GM18511 (cell line): ENCODE measurements at regions not wholly inside any gene's neighbourhood (a gene's known extent, or its start where the extent isn't known, plus 50 kb on each side); places are given as distances from the start of the nearest gene placed in this dataset.

Source experiments
- ATAC-seq: cut with Tn5 transposase; IDR thresholded peaks from one replicate; pipeline ENCODE4 v1.9.1; 2021; ENCODE audit warnings: mild to moderate bottlenecking, moderate library complexity; ENCODE audit not compliant: unreplicated experiment

DNA sequence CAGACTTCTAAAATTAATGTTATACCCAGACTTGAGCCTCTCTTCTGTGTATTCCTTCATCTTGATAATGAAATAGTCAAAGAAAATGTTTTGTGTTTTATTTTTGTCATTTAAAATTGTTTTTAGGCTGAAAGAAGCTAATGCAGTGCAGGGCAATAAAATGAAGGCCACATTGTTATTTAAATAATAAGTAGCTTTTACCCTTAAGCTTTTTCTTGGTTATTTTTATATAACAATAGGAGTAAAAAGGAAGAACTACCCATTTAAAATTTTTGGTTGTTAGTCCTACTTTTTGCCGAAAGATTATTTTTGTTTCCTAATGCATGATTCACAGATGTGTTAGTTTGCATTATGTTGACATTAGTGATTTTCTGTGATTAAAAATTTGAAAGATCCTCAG is 181.0 kb upstream of the MEOX2 start:
- no peak for ATAC-seq

DNA sequence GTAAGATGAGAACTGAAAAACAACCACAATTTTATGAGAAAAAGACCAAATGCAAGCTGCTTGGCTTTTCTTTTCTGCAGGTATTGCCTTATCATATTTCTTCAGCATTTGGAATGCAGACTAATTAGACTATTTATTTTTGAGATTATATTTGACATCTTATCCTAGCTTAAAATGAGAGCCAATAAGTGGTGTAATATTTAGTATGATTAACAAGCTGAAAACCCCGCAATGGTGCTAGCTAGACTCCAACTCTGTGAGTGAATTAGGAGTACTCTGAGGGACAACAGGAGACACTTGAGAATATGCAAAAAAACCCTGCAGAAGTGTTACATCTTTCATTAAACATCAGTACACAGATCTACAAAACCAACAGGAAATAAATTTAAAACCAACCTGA is 180.3 kb upstream of the MEOX2 start:
- no peak for ATAC-seq

DNA sequence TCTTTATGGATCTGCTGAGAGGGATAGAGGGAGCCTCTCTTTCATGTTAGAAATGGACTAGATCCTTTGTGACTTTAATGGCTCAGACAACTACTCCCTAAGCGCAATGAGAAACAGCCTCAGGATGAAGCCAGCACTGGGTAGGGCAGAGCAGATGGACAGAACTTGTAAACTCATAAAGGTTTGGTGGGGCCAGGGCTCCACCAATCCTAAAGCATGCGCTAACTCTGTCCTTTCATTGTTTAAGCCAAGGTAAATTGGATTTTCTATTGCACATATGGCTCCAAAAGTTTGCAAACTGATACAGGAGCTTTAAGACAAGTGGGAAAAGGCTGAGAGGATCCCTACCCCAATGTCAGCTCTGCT is 178.1 kb upstream of the MEOX2 start:
- no peak for ATAC-seq

DNA sequence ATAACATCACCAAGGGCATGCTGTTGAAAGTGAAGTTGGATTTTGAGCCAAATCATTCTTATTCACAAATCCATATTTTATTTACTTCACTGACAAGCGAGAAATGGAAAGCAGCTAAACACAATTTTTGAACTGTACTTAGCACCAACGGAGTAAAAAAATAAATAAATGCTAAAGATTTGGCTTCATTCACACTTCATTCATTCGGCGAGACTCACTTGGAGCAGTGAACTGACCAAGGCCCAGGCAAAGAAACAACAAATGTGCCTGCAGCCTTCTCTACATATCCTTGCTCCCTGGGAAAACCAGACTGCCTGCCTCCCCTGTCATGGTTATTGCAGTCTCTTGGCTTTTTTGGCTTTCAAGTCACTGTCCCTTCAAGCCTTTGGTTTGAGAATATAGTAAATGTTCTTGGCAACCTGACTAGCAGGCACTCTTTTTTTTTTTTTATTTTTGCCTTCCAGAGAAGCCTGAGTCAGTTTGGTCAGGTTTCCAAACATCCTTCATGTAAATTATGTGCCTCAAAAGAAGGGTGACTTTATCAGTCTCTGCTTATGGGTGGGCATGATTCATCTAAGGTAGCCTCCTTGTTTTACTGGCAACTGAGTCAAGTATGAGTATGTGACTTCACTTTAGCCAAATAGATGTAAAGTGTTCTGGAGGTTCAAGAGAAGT is 177.6 kb upstream of the MEOX2 start:
- ATAC-seq, result no peak

DNA sequence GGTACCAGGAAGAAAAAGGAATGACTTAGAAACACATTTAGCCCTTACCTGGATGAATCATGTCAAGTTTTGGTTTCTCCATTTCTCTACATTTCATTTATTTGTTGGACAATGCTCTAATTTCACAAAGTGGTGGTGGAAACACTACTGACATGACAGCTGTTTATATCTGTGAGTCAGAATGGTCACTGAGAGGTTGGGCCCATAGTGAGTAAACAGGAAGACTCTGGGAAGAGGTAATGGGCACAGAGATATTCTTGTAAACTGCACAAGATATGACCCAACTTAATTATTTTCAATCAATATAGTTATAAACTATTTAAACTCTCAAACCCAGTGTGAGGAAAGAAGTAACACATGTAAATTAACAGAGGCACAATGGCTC is 176.3 kb upstream of the MEOX2 start:
- ATAC-seq, result no peak

DNA sequence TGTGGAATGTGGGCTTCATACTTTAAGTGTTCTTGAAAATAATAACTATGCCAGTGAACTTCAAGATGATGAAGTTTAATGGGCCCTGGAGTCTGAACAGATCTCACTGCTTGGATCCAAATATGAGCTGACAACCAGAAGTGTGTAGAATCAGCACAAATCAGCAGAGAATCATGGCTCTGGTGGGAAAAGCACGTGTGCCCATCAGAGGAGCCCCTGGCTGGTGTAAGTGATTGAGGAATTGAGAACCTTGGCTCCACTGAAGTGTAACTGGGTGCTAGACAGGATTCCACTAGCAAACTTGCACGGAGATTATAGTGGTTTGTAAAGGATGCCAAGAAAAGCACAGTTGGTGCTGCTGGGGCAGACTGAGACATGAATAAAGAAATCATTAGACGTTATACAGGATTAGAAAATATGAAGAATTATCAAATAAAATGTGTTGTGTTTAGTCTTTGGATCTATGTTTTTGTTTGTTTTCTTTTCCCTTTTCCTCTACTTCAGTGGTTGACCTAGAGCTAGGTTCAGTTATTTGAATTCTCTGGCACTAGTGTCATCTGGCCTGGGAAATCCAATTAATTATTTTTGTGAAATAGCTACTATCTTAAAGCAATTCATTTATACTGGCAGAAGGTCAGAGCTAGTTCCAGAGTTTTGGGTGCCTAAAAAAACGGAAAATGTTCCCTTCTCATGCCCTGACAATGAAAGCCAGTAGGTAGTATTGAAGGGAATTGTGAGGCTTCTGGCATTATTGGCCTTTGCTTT is 175.7 kb upstream of the MEOX2 start:
- ATAC-seq, result no peak

DNA sequence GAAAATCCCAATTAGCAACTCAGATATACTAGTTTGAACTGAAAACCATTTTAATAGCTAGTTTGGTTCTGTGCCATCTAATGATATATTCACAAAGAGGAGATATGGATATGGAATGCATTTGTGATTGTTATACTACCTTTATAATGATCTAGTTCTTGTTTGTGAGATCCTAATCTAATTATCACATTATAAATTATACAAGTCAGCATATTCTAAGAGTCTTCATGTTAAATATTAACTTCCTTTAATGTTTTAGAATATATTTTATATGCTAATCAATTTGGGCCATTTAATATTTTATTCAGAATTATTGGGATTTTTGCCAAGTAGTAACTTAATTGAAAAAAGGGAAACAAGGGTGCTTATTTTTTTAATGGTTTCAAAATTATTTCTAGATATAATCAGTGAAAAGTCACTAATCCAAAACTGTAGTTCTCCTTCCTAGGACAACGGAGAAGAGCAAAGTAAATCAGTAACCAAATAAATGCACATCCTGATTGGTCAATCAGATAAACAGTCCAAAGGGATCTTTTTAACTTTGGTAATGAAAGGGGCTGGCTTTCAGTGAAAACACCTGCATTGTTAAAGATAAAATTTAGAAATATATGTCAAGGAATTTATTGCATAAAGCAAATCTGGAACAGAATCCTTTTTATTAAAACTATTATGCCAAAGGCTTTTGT is 173.9 kb upstream of the MEOX2 start:
- no peak for ATAC-seq

DNA sequence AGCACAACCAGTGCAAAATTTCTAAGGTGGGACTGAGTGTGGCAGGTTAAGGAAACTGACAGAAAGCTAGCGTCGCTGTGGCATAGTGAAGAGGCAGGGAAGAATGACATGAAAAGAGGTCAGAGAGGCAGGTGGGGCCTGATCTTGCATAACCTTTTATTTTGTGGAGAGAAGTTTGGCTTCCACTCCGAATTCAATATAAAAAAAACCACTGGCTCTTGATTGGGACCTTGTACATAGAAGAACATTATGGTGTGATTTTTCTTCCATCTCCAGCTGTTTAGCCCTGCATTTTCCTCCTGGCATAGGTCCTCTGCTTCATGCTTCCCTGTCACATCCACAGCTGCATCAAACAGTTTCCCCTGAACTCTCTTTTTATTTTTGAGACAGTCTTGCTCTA is 170.5 kb upstream of the MEOX2 start:
- ATAC-seq, result no peak

DNA sequence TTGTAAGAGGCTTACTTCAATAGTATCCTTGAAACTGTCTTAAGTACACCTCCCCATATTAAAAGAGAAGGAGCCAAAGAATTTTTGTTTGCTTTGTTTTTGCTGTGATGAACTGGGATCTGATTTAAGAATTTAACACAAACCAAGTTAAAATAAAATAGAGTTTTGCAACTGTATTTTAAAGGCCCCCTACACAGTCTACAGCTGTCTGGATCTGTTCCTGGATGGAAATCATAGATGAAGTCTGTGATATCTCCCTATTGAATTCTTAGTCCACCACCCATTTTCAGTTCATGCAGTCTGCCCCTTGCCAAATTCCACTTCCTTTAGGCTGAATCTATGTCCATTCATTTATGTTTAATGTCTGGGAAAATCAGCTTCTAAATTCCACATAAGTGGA is 169.8 kb upstream of the MEOX2 start:
- no peak for ATAC-seq

DNA sequence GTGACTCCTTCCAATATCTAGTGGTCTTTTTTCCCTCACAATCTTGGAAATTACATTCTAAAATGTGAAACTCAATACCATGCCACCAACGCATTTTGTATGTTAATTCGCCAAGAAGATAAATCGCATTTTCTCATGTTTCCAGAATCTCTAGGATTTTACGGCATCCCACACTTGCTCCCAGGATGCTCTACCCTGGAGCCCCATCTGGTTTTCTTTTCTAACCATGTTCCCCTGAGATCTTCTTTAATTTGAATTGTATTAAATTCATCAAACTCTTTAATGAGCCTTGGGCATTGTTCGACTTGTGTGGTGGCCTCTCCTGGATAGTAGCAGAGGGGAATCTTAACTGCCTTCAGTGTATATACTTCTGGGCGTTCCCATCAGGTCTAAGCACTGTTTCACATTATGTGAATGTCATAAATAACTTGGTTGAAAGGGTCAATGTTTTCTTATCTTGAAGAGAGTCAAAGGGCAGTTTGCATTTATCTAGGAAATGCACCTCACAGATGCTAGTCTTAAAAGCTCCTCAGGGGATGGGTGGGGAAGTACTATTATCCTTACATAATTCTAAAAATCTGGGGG is 169.1 kb upstream of the MEOX2 start:
- no peak for ATAC-seq

DNA sequence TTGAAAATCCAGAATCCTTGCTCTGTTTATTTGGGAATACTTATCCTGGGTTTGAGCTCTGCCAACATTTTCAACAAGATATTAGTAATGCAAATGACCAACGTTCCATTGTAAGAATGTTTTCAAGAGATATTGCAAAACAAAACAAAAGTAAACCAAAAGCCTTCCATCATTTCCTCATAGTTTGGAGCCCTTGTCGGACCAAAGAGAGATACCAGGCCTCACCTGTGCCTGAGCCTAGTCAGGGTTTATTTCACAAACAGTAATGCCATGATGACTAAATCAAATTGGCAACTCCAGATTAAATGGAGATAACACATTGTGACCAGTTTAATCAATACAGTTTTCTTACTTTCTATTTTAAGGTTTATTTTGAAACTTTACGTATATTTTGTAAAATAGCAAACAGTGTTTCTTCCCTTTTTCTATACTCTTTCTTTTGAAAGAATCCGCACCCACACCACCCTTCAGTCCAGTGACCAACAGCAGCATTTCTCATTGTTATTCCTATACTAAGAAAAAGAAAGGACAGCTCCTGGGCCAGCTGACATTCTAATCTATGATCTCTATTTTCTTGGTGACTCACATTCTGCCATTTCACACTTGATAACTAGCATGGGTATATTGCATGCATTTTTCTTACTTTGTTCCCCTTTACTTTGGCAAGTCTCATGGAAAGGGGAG is 168.5 kb upstream of the MEOX2 start:
- no peak for ATAC-seq

DNA sequence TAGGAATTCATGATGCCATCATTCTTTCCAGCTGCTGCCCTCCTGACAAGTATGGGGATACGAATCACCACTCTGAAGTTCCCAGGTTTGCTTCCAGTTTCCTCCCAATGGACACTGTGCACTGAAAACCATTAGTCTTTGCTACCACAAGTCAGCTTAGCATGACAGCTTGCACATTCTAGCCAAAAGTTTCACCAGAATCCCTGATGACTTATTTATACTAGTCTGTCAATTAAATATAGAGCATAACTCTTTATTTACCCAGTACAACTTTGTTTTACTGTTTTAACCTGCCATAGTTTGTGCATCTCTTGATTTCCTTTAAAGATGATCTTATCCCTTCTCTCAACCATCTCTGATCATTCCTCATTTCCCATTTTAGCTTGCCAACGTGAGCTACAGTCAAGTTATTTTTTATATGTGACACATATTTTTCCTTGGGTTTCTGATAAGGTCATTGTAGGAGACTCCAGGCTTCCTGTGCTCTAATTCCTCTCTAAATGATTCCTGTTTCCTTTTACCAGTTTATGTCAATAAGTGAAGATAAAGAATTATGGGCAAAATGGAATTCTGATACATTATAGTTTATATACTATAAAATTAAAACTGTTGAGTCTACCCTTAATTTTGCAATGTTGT is 167.5 kb upstream of the MEOX2 start:
- no peak for ATAC-seq

DNA sequence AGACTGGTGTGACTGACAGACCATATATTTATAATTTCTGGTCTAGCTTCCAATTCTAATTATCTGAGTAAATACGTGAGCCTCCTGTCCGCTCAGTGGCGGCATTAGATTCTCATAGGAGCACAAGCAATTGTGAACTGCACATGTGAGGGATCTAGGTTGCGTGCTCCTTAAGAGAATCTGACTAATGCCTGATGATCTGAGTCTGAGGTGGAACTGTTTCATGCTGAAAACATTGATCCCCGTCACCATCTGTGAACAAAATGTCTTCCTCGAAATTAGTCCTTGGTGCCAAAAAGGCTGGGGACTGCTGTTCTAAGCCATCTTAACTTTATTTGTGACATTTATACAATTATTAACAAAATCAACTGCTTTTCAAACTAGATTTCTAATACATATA is 164.7 kb upstream of the MEOX2 start:
- no peak for ATAC-seq

DNA sequence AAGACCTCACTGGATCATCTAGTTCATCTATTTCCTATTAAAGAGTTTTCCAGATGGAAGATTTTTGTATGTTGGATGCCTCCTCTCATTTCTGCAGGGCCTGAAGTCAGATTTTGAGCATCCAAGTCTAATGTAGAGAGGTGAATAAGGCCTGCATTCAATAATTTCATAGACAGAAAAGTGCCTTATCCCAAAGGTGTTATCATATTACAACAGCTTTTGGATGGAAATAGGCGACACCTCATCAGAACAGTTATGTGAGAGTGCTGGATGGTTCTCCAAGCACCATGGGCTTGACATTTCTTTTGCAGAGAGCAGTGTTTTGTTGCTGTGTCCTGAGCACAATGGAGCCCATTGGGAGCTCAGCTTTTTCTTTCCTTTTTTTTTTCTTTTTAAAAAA is 162.4 kb upstream of the MEOX2 start:
- ATAC-seq, result no peak

DNA sequence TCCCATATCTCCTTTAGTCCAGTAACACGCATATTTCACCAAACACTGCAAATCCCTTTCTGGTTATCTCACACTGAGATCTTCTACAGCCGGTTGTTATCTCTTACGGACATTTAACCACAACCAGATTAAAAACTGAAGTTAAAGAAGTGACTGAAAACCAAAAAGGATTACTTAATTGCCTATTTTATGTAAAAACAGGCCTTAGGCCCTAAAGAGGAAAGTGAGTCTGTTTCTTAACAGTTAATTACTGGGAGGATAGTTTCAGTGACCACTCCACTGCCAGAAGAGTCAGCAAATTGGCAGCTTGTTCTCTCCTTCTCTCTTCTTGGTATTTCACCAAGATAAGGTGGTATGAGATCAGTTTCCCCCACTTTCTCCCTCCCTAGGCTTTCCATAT is 161.9 kb upstream of the MEOX2 start:
- no peak for ATAC-seq

DNA sequence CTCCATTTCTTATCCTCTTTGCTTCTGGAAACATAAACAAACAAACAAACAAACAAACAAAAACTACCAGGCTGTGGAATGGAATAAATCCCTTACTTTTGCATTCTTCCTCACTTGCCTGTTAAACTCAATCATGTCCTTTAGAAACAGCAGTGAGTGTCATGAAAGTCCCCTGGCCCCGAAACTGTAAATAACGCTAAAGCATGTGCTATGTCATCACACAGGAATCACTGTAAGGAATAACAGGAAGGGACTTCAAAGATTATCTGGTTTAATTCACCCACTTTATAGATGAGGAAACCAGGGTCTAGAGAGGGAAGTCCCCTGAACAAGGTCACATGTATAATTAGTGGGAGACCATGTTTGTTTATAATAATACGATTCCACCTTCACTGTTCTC is 159.4 kb upstream of the MEOX2 start:
- no peak for ATAC-seq

DNA sequence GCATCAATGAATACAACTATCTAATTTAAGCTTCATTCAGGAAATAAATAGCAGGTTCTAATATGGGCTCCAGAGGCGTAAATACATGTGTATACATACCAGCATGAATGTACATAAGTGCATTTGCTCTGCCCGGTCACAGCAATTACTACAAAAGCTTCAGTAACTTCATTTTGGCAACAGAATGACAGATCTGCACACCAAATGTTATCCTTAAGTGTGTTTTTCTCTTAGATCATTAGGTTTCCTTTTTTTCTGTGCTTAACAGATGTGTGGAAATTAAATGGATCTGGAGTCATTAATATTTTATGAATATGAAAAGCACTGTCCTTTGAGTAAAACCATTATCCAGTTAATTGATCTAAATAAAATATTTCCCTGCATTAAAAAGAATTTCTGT is 159.0 kb upstream of the MEOX2 start:
- ATAC-seq, result no peak

DNA sequence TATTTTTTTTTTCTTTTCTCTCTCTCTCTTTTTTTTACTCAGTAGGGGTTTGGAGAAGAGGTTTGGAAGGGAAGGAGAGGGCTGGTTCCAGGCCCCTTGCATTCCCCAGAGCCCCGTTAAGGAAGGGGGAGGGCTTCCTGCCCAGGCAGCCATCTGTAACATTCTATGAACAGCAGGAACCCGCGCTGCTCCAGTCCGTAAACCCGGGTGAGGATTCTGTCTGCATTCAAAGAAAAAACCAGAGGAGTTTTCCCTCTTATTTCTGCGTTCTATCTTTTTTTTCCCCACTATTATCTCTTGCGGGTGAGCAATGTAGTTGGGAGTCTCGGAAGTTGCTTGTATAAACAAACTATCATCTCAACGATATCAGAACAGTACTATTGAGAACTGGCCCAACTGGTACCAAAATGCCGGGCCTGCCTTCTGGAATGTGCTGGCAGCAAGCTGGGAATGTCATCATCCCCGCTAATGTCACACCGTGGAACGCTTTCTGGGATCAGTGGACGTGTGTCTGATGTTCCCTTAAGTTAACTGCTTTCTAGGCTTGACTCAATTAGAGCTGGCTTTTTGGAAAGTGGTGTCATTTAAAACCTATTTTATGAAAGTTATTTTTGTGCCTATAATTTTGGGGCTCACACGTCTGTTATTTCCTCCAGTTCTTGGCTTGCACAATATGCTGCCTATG is 153.1 kb upstream of the MEOX2 start:
- ATAC-seq, result no peak

DNA sequence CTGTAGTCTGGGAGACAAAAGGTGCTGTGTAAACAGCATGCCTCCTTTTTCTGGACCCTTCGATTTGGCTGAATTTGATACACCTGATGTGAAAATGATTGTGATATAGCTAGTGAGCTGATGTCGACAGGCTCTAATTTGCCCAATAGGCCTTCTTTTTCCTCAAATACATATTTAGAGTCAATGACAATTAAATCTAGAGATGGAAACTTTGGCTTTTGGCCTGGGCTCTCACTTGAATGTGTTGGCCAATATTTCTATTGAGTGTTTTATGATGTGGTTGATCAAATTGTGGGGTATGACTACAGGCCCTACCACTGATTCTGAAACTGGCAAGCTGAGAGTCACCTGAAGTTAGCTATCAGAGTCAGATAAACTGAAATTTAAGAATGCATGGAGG is 151.8 kb upstream of the MEOX2 start:
- ATAC-seq, result no peak

DNA sequence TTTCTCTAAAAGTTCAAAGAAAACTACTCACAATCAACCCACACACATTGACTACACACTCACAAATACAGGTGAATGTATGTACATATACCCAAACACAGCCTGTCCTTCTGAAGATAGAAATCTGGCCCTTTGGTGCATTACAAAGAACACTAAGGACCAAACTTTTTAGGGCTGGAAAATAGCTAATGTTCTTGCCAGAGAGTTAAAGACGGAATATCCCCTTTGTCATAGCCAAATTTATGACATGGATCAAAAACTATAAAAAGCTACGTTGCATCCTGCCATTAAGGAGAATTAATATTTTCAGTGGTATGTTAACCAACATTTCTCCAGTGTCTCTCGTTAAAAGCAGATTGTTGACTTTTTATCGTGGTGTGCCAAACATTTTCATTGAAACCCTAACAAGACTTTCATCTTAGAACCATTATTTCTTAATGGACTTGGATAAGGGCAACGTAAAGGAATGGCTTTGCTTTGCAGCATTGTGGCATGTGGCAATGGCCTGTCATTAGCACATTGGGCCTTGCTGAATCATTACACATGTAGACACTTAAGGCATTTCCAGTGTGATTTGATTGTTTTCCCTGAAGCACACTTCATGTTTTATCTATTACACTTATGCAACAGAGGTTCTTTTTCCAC is 150.9 kb upstream of the MEOX2 start:
- no peak for ATAC-seq
